ENCODE measurements at regions not wholly inside any gene's neighbourhood (a gene's known extent, or its start where the extent isn't known, plus 50 kb on each side); places are given as distances from the start of the nearest gene placed in this dataset.

DNA sequence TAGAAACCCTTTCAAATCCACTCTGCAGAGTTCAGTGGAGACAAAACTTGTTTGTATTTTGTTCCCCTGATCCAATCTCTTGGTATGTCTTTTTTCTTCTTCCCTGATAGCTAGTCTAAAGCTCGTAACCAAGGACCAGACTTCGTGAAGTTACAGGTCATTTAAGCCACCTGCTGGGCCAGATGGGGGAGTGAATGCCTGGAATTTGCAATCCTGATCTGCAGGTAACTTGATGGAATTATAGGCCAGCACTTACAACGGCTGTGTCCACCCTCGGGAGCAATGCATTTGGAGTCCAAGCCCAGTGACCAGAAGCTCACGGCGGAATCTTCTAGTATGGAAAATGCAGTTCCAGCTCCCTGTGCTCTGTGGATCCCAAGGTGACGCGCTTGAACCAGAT is 566.9 kb downstream of the TCERG1L start:
- TF ChIP-seq CTCF (IDR thresholded peaks at IDR 0.05; ENCODE audit: low read depth, low read length), result no peak
- in situ Hi-C loops (cut with HindIII; ENCODE audit: low sequenced_read_pairs), result no loop called here
- no peak overlapping the region for H3K4me3 ChIP-seq (ENCODE audit: low read depth, low read length)
- no peak for DNase-seq (ENCODE audit: low read depth, low spot score)

GRCh38 chr10:130745251-130745650 is 566.3 kb downstream of the TCERG1L start:
- no peak overlapping the region for H3K4me3 ChIP-seq (ENCODE audit: low read depth, low read length)
- TF ChIP-seq CTCF (IDR thresholded peaks at IDR 0.05; ENCODE audit: low read depth, low read length), result no peak
- no peak for DNase-seq (ENCODE audit: low read depth, low spot score)
- in situ Hi-C loops (cut with HindIII; ENCODE audit: low sequenced_read_pairs), result no loop called here

DNA sequence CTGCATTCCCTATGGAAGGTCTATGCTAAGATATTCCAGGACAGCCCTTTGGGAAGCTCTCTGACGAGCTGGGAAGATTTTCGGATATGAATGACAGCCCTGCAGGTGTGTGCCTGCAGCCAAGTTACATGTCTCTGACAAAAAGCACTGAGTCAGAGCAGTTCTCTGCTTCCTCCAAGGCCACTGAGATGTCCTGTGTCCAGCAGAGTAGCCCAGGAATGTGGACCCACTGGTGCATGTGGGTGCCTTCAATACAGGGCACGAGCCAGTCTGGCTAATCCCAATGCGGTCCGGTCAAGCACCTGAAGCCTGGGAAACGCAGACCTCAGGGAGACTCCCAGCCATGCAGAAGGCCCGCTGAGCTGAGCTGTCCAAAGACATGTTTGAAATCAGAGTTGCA is 565.7 kb downstream of the TCERG1L start:
- H3K4me3 ChIP-seq (ENCODE audit: low read depth, low read length), result no peak overlapping the region
- no peak for TF ChIP-seq CTCF (IDR thresholded peaks at IDR 0.05; ENCODE audit: low read depth, low read length)
- no peak for DNase-seq (ENCODE audit: low read depth, low spot score)
- in situ Hi-C loops (cut with HindIII; ENCODE audit: low sequenced_read_pairs), result no loop called here

DNA sequence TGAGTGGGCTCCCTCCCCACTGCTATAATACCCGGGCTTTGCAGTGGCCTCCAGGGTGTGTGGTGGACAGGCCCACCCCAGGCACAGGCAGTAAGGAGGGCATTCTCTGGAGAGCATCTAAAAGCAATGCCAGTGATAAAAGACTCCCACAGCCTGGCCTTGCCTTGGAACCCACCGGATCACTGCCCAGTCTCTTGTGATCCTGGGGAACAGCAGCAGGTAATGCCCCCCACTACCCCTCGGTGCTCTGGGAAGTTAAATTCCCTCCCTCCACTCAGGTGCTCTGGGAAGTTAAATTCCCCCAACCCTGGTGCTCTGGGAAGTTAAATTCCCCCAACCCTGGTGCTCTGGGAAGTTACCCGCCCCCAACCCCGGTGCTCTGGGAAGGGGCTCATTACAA is 565.2 kb downstream of the TCERG1L start:
- no peak for DNase-seq (ENCODE audit: low read depth, low spot score)
- no peak overlapping the region for H3K4me3 ChIP-seq (ENCODE audit: low read depth, low read length)
- in situ Hi-C loops (cut with HindIII; ENCODE audit: low sequenced_read_pairs), result no loop called here
- TF ChIP-seq CTCF (IDR thresholded peaks at IDR 0.05; ENCODE audit: low read depth, low read length), result no peak

DNA sequence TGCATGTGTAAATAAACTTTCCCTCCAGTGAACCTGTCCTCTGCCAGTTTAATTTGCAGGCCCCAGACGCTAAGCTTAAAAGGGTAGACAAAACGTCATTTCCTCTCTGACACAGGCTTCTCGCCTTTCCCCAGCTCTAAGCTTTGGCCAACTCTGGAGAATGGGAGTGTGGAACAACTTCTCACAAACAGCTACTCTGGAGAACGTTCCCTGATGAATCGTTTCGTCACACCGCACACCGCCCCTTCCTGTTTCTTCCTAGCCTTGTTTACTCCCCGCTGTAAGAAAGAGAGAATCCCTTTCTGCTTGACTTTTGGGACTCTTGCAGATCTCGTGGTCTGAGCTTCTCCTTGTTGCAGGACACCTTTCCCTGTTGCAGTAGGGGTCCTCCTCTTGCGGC is 564.2 kb downstream of the TCERG1L start:
- in situ Hi-C loops (cut with HindIII; ENCODE audit: low sequenced_read_pairs), result no loop called here
- H3K4me3 ChIP-seq (ENCODE audit: low read depth, low read length), result no peak overlapping the region
- no peak for DNase-seq (ENCODE audit: low read depth, low spot score)
- TF ChIP-seq CTCF (IDR thresholded peaks at IDR 0.05; ENCODE audit: low read depth, low read length), result no peak

GRCh38 chr10:130747946-130748345 is 563.6 kb downstream of the TCERG1L start:
- in situ Hi-C loops (cut with HindIII; ENCODE audit: low sequenced_read_pairs), result no loop called here
- no peak for DNase-seq (ENCODE audit: low read depth, low spot score)
- no peak for TF ChIP-seq CTCF (IDR thresholded peaks at IDR 0.05; ENCODE audit: low read depth, low read length)
- H3K4me3 ChIP-seq (ENCODE audit: low read depth, low read length), result no peak overlapping the region
